CD14-positive monocyte (primary cell): ENCODE measurements at regions not wholly inside any gene's neighbourhood (a gene's known extent, or its start where the extent isn't known, plus 50 kb on each side); places are given as distances from the start of the nearest gene placed in this dataset.

Experiments
- DNase-seq, 3 donors: peaks; one replicate each; pipeline ENCODE4 v3.0.0-alpha.2; 2011 to 2022
- H2AFZ ChIP-seq: 2 replicates; pipeline ENCODE4 v1.6.0; 2012; ENCODE audit warnings: mild to moderate bottlenecking, low read depth, low read length, inconsistent platforms; ENCODE audit not compliant: insufficient read depth, poor library complexity, severe bottlenecking
- H3K27ac ChIP-seq, 2 donors: 1 replicate in 1 of 2; 2 replicates in 1 of 2; pipeline ENCODE4 v1.5.1; 2012 to 2013; ENCODE audit warnings: low read length in 2 of 2, control low read depth in 1 of 2, inconsistent platforms in 1 of 2, low read depth in 1 of 2, mild to moderate bottlenecking in 1 of 2
- H3K27me3 ChIP-seq, 2 donors: one replicate each; pipeline versions ENCODE4 v1.6.0 to v1.6.1; 2011 to 2013; ENCODE audit warnings: low read length in 2 of 2; ENCODE audit not compliant: control insufficient read depth in 2 of 2, insufficient read depth in 2 of 2
- H3K36me3 ChIP-seq, 2 donors: replicated peaks in 1 of 2; 1 replicate in 1 of 2; 2 replicates in 1 of 2; pipeline versions ENCODE4 v1.5.1 to v1.6.1; 2012 to 2013; ENCODE audit warnings: low read length in 2 of 2, control low read depth in 1 of 2, inconsistent platforms in 1 of 2, mild to moderate bottlenecking in 1 of 2; ENCODE audit not compliant: insufficient read depth in 2 of 2, control insufficient read depth in 1 of 2
- H3K4me1 ChIP-seq, 2 donors: 1 replicate in 1 of 2; 2 replicates in 1 of 2; pipeline versions ENCODE4 v1.5.1 to v1.6.1; 2012 to 2013; ENCODE audit warnings: low read length in 2 of 2, control low read depth in 1 of 2, inconsistent platforms in 1 of 2, mild to moderate bottlenecking in 1 of 2, moderate library complexity in 1 of 2; ENCODE audit not compliant: insufficient read depth in 2 of 2, control insufficient read depth in 1 of 2
- H3K4me2 ChIP-seq: replicated peaks from 2 replicates; pipeline ENCODE3; 2012; ENCODE audit warnings: low read length, moderate library complexity, mild to moderate bottlenecking; ENCODE audit not compliant: poor library complexity, severe bottlenecking; ENCODE audit errors: extremely low read depth
- H3K4me3 ChIP-seq, 3 experiments: fragments of 200-600 bp in 1 of 3; sonication (generic) in 1 of 3; replicated peaks in 1 of 3; 1 replicate in 2 of 3; 2 replicates in 1 of 3; pipeline ENCODE4 v1.5.1; 2011 to 2013; ENCODE audit warnings: low read length in 3 of 3, mild to moderate bottlenecking in 3 of 3, control low read depth in 2 of 3, low read depth in 2 of 3, inconsistent platforms in 1 of 3, moderate library complexity in 1 of 3
- H3K79me2 ChIP-seq: 2 replicates; pipeline ENCODE4 v1.6.0; 2012; ENCODE audit warnings: mild to moderate bottlenecking, control low read depth, inconsistent platforms, low read length, moderate library complexity; ENCODE audit not compliant: insufficient read depth
- H3K9ac ChIP-seq: 2 replicates; pipeline ENCODE4 v1.6.0; 2017; ENCODE audit warnings: low read length, mild to moderate bottlenecking; ENCODE audit not compliant: insufficient read depth, poor library complexity, severe bottlenecking
- H3K9me3 ChIP-seq, 2 donors: replicated peaks in 1 of 2; 1 replicate in 1 of 2; 2 replicates in 1 of 2; pipeline versions ENCODE4 v1.5.1 to v1.6.1; 2012 to 2013; ENCODE audit warnings: low read length in 2 of 2, control low read depth in 1 of 2; ENCODE audit not compliant: control insufficient read depth in 1 of 2, insufficient read depth in 1 of 2
- H4K20me1 ChIP-seq: 2 replicates; pipeline ENCODE4 v1.6.0; 2012; ENCODE audit warnings: mild to moderate bottlenecking, low read length, control low read depth, moderate library complexity; ENCODE audit not compliant: insufficient read depth
- H3K27ac Mint-ChIP-seq, 7 donors: one replicate each; pipeline ENCODE4 v1.8.0; 2020; ENCODE audit warnings: mild to moderate bottlenecking in 7 of 7, mixed read lengths in 7 of 7, moderate library complexity in 6 of 7, inconsistent platforms in 2 of 7
- H3K27me3 Mint-ChIP-seq, 3 donors: one replicate each; pipeline ENCODE4 v1.8.0; 2021 to 2022; ENCODE audit warnings: low read depth in 3 of 3, mild to moderate bottlenecking in 3 of 3, mixed read lengths in 3 of 3, moderate library complexity in 3 of 3, inconsistent platforms in 1 of 3
- H3K36me3 Mint-ChIP-seq, 2 donors: one replicate each; pipeline ENCODE4 v1.8.0; 2020; ENCODE audit warnings: mixed read lengths in 2 of 2, inconsistent platforms in 1 of 2, mild to moderate bottlenecking in 1 of 2
- H3K4me1 Mint-ChIP-seq: one replicate; pipeline ENCODE4 v1.8.0; 2020; ENCODE audit warnings: mild to moderate bottlenecking, mixed read lengths
- H3K4me3 Mint-ChIP-seq, 2 donors: one replicate each; pipeline ENCODE4 v1.8.0; 2020; ENCODE audit warnings: mild to moderate bottlenecking in 2 of 2, mixed read lengths in 2 of 2, moderate library complexity in 1 of 2
- H3K9me3 Mint-ChIP-seq, 7 donors: one replicate each; pipeline ENCODE4 v1.8.0; 2020 to 2022; ENCODE audit warnings: mixed read lengths in 7 of 7, mild to moderate bottlenecking in 6 of 7, moderate library complexity in 6 of 7, inconsistent platforms in 2 of 7
- CTCF ChIP-seq: fragments of 200-600 bp; IDR thresholded peaks from one replicate; pipeline ENCODE4 v1.8.0; 2022; ENCODE audit warnings: antibody characterized with exemption, mild to moderate bottlenecking
- WGBS: methylation state at CpG from one replicate; pipeline ENCODE4 v1.1.5; 2013; ENCODE audit warnings: missing lambda C conversion rate; ENCODE audit not compliant: insufficient coverage; 5-methylcytosine and 5-hydroxymethylcytosine counted together
- intact Hi-C, 2 donors: fragments of 100-400 bp; cut with micrococcal nuclease; formaldehyde crosslinking; loops; one replicate each; pipeline versions ENCODE4 v1.15.0 to v1.15.1; 2023

GRCh38 chr2:200212862-200213425, 93.5 kb upstream of the SPATS2L start:
- 95% methylated on average over 3 of the region's 5 CpGs for WGBS
- Histone ChIP-seq H3K4me1 (peaks cover 6 to 10% of the 10 kb centered on the region in 2 donors), H4K20me1 (no peaks in the 10 kb centered on the region), H3K9me3 (peaks cover 0 to 6% of the 10 kb centered on the region in 2 donors), H3K4me3 (no peak overlapping the region), H3K27ac (no peak overlapping the region), H3K4me2 (no peak overlapping the region), H3K9ac (no peak overlapping the region), H3K36me3 (no peaks in the 10 kb centered on the region), H3K27me3 (no peaks in the 10 kb centered on the region), H3K79me2 (no peaks in the 10 kb centered on the region), H2AFZ (no peak overlapping the region)
- Mint-ChIP-seq H3K9me3 (peaks cover 0 to 7% (median 5%) of the 10 kb centered on the region in 7 donors), H3K36me3 (no peaks in the 10 kb centered on the region), H3K4me1 (peaks cover 4% of the 10 kb centered on the region), H3K27me3 (peaks cover 3 to 6% (median 4%) of the 10 kb centered on the region in 3 donors), H3K27ac (no peak overlapping the region), H3K4me3 (no peak overlapping the region)
- no peak for DNase-seq
- intact Hi-C loops, result no loop called here
- no peak for TF ChIP-seq CTCF

DNA sequence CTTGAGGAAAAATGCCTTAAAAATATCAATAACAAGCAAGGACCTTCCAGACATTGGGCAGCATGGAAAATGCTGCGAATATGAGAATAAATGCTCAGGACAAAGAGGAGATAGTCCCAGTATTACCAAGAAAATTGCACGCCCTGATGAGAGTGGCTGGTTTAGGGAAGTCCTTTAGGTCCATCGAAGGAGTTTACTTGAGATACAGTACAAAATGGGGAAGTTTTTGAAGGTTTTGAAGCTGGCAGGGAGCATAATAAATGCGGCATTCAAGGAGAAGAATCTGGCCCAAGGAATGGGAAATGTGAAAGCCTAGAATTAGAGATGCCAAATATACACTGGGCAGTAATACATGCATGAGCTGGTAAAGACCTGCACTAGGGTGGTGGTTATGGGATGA, 90.2 kb upstream of the SPATS2L start:
- Mint-ChIP-seq H3K9me3 (no peaks in the 10 kb centered on the region), H3K4me1 (peaks cover 4% of the 10 kb centered on the region), H3K4me3 (no peak overlapping the region), H3K27me3 (peaks cover 1 to 4% (median 1%) of the 10 kb centered on the region in 3 donors), H3K27ac (peak overlapping the region in 2 of 7 donors; percentile 16 to 38), H3K36me3 (no peaks in the 10 kb centered on the region)
- Histone ChIP-seq H3K4me2 (no peak overlapping the region), H3K36me3 (no peaks in the 10 kb centered on the region), H3K27ac (peak overlapping the region in 1 of 2 donors; percentile 23), H3K27me3 (no peaks in the 10 kb centered on the region), H2AFZ (no peak overlapping the region), H3K79me2 (no peaks in the 10 kb centered on the region), H3K9ac (no peak overlapping the region), H3K4me1 (peaks cover 6 to 10% of the 10 kb centered on the region in 2 donors), H3K4me3 (no peak overlapping the region), H4K20me1 (no peaks in the 10 kb centered on the region), H3K9me3 (no peaks in the 10 kb centered on the region)
- intact Hi-C loops, result no loop called here
- 38% methylated on average over 4 of the region's 4 CpGs for WGBS
- DNase-seq, result peak; percentile 1 to 12 (median 3)
- TF ChIP-seq CTCF, result no peak
